NCI-H1417 treated with DMSO at 0.1 percent for 48 hours (cell line): ENCODE measurements at regions not wholly inside any gene's neighbourhood (a gene's known extent, or its start where the extent isn't known, plus 50 kb on each side); places are given as distances from the start of the nearest gene placed in this dataset.
"Not testable (repeated sequence)": the region's sequence is repeated elsewhere in the genome, so short reads cannot be mapped to it uniquely, and the experiment has no call there.

ENCODE experiments used
- DNase-seq: peaks from one replicate; lab custom pipeline; 2025; lab: John Stamatoyannopoulos, UW

DNA sequence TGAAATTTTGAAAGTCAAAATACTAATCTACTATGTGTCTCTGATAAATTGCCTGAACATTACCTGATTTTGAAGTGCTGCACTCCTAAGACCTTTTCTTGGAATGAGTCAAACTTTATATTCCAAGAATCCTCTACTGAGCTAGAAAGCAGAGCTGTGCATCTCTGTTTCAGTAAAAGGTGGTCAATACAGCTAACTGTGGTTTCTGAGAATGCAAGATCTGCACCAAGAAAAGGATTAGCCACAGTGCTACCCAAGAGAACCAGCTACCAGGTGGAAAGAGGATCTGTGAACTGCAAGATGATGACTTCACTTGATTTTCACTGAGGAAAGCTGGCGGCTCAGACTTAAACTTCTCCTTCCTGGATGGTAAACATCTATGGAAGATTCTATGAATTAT is 289.3 kb downstream of the LIPI start:
- not testable (repeated sequence) for DNase-seq

DNA sequence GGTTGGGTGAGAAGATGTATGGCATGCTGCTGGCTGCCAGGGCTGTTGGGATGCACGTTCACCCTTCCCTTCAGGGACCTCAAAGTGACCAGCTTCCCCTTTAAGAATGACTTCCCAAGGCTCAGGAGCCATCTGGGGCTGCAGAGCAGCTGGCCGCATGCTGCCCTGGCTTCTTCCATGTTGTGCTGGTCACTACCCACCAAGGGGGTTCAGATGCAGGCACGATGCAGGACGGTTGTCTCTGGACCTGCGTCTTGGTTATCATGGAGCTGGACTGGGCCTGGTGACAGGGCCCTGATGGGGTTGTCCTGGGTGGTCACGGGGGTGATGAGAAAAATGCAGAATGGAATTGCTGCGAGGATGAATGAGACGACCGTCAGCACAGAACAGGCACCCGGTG is 297.8 kb downstream of the POTED start:
- DNase-seq, result not testable (repeated sequence)

DNA sequence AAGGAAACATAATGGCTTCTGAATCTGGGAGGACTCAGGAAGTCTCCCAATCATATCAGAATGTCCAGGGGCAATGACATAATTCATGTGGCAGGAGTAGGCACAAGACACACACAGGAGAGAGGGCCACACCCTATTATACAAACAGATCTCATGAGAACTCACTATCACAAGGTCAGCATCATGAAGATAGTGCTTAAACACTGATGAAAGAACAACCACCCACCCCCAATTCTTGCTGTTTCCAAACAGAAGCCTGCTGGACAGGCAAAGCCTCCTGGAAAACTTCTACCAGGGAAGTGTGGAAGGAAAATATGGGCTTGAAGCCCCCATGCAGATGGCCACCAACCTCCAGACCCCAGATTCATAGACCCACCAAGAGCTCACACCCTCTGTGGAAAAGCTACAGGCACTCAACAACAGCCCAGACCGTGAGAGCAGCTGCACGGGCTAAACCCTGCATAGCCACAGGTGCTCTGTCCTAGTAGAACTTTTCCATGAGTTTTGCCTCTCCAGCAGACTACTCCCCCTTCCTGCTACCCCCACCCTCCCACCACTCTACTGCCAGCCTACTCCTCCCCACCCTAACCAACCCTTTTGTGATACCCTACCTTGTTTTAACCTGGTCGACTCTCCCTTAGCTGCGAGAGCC is 287.1 kb downstream of the POTED start:
- DNase-seq, result not testable (repeated sequence)

DNA sequence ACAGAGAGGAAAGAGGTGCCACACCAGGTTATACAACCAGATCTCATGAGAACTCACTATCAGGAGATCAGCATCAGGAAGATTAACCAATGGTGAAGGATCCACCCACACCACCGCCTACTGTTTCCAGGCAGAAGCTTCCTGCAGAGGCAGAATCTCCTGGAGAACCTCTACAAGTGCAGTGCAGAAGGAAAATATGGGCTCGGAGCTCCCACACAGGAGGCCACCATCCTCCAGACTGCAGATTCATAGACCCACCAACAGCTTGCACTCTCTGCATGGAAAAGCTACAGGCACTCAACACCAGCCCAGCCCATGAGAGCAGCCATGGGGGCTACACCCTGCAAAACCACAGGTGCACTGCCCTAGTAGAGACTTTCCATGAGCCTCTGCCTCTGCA is 284.0 kb downstream of the POTED start:
- DNase-seq, result not testable (repeated sequence)

DNA sequence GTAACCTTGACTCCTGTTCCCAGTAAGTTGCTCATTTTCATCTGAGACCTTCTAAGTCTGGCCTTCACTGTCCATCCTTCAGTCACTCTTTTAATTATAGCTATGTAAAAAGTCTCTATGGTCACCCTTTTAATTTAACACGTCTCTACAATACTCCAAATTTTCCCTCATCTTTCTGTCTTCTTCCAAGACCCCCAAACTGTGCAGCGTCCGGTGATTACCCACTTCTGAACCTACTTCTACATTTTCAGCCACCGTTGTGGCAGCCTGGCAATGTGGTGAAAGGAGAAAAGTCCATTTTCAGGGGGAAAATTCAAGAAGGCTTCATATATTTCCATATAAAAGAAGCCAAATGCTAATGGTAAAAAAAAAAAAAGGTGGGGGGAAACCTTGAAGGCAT is 283.4 kb downstream of the POTED start:
- DNase-seq, result not testable (repeated sequence)

DNA sequence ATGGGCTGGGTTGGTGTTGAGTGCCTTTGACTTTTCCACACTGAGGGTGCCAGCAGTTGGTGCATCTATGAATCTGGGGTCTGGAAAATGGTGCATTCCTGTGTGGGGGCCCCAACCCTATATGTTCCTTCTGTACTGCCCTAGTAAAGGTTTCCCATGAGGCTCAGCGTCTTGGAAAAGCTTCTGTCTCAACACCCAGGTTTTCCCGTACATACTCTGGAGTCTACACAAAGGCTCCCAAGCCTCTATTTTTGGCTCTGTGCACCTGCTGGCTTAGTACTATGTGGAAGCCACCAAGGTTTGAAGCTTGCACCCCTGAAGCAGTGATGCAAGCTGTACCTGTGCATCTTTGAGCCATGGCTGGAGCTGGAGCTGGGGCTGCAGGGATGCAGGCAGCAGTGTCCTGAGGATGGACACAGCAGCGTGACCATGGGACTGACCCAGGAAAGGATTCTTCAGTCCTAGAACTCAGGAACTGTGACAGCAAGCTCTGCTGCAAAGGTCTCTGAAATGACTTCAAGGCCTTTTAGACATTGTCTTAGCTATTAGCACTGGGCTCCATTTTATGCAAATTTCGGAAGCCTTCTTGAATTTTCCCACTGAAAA is 282.7 kb downstream of the POTED start:
- not testable (repeated sequence) for DNase-seq

DNA sequence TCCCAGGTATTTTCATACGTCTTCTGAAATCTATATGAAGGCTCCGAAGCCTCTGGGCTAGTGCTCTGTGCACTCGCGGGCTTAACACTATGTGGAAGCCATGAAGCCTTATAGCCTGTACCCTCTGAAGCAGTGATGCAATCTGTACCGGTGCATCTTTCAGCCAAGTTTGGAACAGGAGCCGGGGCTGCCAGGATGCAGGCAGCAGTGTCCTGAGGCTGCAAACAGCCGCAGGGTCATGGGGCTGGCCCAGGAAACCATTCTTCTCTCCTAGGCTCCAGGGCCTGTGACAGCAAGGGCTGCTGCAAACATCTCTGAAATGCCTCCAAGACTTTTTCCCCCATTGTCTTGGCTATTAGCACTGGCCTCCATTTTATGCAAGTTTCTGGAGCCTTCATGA is 279.6 kb downstream of the POTED start:
- not testable (repeated sequence) for DNase-seq

DNA sequence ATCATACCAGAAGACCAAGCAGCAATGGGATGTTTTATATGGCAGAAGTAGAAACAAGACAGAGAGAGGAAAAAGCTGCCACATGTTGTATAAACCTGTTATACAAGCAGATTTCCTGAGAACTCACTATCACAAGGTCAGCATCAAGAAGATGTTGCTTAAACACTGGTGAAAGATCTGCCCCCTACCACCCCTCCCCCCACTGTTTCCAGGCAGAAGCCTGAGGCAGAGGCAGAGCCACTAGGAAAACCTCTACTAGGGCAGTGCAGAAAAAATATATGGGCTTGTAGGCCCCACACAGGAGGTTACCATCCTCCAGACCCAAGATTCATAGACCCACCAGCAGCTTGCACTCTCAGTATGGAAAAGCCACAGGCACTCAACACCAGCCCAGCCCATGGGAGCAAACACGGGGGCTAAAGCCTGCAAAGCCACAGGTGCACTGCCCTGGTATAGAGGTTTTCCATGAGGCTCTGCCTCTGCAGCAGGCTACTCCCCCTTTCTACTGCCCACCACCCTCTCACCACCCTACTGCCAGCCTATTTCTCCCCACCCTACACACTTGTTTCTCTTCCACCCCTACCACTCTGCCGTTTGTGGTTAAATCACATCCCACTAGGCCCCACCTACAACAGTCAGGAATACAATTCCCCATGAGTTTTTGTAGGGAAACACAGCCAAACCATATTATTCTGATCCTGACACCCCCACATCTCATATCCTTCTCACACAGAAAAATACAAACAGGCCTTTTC is 274.2 kb downstream of the POTED start:
- DNase-seq, result not testable (repeated sequence)

DNA sequence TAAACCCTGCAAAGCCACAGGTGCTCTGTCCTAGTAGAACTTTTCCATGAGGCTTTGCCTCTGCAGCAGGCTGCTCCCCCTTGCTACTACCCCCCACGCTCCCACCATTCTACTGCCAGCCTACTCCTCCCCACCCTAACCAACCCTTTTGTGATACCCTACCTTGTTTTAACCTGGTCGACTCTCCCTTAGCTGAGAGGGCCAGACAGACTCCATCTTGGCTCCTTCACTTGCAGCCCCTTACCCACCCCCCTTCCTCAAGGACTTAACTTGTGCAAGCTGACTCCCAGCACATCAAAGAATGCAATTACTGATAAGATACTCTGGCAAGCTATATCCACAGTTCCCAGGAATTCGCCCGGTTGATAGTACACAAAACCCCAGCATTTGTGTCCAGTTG is 267.9 kb downstream of the POTED start:
- DNase-seq, result not testable (repeated sequence)

DNA sequence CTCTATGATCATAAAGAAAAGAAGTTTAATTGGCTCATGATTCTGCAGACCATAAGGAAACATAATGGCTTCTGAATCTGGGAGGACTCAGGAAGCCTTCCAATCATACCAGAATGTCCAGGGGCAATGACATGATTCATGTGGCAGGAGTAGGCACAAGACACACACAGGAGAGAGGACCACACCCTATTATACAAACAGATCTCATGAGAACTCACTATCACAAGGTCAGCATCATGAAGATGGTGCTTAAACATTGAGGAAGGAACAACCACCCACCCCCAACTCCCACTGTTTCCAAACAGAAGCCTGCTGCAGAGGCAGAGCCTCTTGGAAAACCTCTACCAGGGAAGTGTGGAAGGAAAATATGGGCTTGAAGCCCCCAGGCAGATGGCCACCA is 267.4 kb downstream of the POTED start:
- DNase-seq, result not testable (repeated sequence)

DNA sequence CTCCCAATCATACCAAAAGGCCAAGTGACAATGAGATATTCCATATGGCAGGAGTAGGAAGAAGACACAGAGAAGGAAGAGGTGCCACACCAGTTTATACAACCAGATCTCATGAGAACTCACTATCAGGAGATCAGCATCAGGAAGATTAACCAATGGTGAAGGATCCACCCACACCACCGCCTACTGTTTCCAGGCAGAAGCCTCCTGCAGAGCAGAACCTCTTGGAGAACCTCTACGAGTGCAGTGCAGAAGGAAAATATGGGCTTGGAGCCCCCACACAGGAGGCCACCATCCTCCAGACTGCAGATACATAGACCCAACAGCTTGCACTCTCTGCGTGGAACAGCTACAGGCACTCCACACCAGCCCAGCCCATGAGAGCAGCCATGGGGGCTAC is 264.4 kb downstream of the POTED start:
- not testable (repeated sequence) for DNase-seq

DNA sequence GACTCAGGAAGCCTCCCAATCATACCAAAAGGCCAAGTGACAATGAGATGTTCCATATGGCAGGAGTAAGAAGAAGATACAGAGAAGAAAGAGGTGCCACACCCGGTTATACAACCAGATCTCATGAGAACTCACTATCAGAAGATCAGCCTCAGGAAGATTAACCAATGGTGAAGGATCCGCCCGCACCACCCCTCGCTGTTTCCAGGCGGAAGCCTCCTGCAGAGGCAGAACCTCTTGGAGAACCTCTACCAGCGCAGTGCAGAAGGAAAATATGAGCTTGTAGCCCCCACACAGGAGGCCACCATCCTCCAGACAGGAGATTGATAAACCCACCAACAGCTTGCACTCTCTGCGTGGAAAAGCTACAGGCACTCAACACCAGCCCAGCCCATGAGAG is 245.1 kb downstream of the POTED start:
- no peak for DNase-seq

DNA sequence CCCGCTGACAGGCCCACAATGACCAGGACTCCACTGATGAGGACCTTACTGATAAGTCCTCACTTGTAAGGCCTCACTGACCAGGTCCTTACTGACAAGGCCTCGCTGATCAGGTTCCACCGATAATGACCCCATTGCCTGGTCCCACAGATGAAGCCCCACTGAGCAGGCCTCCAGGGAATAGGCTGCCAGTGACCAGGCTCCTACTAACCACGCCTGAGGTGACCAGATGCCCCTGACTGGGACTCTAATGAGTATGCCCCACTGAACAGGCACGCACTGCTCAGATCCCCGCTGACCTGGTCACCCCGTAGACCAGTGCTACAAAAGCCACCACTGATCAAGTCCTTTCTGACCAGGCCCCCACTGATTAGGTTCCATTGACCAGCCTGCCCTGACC is 241.2 kb downstream of the POTED start:
- not testable (repeated sequence) for DNase-seq

DNA sequence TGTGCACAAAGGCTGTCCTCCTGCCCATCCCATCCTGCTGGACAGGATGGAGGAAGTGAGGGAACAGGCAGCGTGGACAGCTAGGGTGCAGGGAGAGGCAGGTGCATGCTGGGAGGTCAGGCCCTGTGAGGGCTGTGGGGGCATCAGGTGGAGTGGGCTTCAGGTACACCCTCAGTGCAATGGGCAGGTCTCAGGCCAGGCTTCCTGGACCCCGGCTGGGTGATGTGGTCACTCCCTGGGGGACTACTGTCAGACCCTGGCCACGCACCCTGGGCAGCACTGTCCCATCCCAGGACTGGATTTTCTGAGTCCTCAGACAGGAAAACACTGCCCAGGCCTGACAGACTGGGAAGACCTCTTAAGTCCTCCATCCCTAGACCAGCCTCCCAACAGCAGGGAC is 239.9 kb downstream of the POTED start:
- DNase-seq, result not testable (repeated sequence)

DNA sequence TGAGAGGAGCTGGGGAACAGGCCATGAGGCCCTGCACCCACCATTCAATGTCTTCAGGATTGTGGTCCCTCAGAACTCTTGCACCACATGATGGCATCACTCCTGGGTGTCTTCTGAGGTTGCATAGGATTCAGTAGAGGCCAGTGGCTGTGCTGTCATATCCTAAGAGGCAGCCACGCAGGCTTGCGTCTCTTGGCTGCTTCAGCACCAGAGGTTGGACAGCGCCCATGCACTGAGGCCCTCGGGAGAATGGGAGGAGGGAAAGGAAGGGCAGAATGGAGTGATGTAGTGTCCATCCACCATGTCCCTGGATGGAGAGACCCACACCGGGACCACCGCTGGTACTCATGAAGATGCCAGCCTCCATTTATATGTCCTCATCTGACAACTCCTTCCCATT is 237.1 kb downstream of the POTED start:
- DNase-seq, result not testable (repeated sequence)

DNA sequence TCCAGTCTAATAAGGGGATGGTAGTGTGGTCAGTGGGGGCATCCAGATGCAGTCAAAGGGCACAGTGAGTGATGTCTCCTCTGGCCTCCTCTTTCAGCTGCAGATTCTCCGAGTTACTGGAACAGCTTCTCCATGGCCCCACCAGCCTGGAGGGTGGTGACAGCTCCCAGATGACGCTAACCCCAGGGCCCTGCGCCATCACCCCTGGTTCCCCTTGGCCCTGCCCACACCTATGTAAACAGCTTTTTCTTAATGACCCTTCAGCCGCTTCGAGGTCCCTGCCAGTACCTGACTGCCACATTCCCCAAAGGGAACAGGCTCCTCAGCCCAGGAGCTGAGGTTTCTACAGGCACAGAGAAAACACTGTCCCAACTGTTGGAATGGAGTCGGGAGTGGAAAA is 235.0 kb downstream of the POTED start:
- DNase-seq, result not testable (repeated sequence)

DNA sequence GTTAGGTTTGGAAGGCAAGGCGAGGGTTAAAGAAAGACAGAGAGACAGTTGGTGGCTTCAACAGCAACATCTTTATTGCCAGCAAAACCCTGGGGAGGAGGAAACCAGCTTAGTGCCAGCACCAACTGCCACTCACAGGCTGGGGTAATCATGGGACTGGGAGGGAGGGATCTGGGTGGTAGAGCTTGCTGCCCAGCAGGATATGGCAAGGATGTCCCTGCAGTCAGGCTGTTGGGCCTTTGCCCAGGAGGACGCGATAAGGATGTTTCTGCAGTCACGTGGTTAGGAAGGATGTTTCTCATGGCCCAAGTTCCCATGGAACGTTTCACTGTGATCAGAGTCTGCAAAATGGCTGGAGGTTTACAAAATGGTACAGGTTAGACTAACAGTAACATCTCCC is 233.5 kb downstream of the POTED start:
- DNase-seq, result not testable (repeated sequence)

DNA sequence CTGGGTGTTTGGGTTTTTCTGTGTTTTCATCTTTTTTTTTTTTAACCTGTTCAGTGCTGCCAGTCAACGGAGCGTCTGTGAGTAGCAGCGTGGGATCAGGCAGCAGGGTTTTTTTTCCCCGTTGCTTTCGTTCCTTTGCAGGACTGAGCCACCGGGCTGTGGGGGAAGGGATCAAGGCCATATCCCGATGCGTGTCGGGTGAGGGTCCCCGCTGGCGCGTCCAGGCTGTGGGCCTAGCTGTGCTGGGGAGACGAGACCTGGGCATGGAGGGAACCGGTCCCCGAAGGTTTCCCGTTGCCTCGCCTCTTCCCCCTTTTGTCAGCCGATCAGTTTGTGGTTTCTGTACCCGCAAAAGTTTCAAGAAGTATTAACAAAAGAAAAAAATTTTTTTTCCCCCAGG is 218.1 kb downstream of the POTED start:
- DNase-seq, result not testable (repeated sequence)

DNA sequence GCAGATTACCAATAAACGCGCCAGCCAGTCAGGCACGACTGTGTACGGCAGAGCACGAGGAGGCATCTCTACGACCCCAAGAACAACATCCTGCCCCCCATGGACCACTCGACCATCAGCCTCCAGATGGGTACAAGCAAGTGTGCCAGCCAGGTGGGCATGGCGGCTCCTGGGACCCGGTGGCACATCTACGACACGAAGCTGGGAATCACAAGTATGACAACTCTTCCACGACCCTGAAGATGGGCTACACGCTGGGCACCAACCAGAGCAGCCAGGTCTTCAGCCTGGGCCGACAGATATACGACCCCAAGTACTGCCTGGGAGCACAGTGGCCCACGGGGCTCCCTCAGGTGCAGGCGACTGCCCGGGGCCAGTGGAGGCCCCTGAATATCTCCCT is 217.6 kb downstream of the POTED start:
- no peak for DNase-seq

DNA sequence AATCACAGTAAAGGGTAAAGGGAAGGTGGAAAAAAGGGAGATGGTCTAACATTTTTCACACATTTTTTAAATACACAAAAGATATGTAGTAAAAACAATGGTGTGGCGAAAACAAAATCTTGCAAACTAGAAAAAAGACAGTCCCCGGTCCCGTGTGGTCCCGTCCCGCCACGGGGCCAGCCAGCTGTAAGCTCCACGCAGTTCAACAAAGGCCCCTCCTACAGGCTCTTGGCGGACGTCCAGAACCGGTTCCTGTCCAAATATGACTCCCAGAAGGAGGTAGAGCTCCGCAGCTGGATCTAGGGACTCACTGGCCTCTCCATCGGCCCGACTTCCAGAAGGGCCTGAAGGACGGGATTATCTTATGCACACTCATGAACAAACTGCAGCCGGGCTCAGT is 216.9 kb downstream of the POTED start:
- not testable (repeated sequence) for DNase-seq

DNA sequence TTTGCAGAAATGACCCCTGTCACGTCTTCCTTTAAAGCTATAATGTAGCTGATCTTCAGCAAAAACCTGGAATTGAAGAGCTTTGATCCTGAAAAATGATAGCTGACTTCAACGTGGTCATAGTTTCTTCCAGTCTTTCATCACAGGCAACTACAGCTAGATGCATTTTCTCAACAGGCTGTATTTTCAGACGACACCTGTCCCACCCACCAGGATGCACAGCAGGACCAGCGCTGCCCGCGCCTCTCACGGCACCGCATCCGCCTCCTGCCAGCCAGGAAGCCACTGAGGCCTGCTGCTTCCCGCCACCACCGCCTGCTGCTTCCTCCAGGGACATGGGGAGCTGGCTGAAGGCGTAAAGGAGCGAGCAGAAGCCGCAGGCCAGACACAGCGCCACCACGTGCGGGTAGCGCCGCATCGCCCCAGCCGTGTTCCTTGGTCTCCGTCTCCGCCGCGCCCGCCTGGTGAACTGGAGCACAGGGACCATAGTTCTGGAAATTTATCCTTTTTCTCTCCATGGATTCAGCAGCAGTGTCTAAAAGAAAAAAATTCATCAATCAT is 215.7 kb downstream of the POTED start:
- DNase-seq, result not testable (repeated sequence)

DNA sequence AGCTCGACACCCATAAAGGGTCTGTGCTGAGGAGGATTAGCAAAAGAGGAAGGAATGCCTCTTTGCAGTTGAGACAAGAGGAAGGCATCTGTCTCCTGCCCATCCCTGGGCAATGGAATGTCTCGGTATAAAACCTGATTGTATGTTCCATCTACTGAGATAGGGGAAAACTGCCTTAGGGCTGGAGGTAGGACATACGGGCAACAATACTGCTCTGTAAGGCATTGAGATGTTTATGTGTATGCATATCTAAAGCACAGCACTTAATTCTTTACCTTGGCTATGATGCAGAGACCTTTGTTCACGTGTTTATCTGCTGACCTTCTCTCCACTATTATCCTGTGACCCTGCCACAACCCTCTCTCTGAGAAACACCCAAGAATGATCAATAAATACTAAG is 210.7 kb downstream of the POTED start:
- not testable (repeated sequence) for DNase-seq

DNA sequence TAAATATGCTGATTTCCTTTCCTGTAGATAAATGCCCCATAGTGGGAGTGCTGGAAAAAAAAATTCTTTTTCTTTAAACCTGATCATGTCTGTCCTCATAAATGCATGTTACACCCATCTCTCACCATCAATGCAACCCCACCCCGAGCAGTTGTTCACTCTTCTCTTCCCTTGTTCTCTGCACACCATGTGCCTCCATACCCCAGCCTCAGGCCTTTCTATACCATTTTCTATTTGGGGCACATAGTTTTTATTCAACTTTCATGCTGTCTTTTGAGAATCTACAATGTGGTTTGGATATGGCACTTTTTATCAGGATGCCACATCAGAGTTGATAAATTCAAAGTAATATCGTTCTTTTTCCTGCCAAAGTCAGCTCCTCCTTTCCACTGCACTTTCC is 202.6 kb downstream of the POTED start:
- not testable (repeated sequence) for DNase-seq
